Uterus (tissue), 3 donors: ENCODE measurements at regions not wholly inside any gene's neighbourhood (a gene's known extent, or its start where the extent isn't known, plus 50 kb on each side); places are given as distances from the start of the nearest gene placed in this dataset.

ENCODE experiments used
- DNase-seq, 2 donors: peaks; one replicate each; pipeline ENCODE4 v3.0.0-alpha.2; 2019 to 2020
- H3K27ac ChIP-seq, 2 donors: fragments of 200-600 bp; sonication (generic); 1 replicate in 1 of 2; 2 replicates in 1 of 2; pipeline ENCODE4 v1.5.1; 2016 to 2018
- H3K27me3 ChIP-seq, 2 donors: fragments of 200-600 bp; sonication (generic); one replicate each; pipeline ENCODE4 v1.5.1; 2018 to 2019; ENCODE audit warnings: control low read depth in 1 of 2
- H3K36me3 ChIP-seq, 2 donors: fragments of 200-600 bp; sonication (generic); one replicate each; pipeline ENCODE4 v1.5.1; 2019; ENCODE audit warnings: control low read depth in 1 of 2
- H3K4me1 ChIP-seq, 2 donors: fragments of 200-600 bp; sonication (generic); one replicate each; pipeline ENCODE4 v1.5.1; 2018 to 2019; ENCODE audit warnings: control low read depth in 1 of 2
- H3K4me3 ChIP-seq, 2 donors: fragments of 200-600 bp; sonication (generic); 1 replicate in 1 of 2; 2 replicates in 1 of 2; pipeline ENCODE4 v1.5.1; 2018 to 2019; ENCODE audit warnings: mild to moderate bottlenecking in 1 of 2
- H3K9me3 ChIP-seq, 2 donors: fragments of 200-600 bp; sonication (generic); one replicate each; pipeline ENCODE4 v1.5.1; 2019; ENCODE audit warnings: control low read depth in 1 of 2
- CTCF ChIP-seq, 4 experiments: fragments of 200-600 bp in 2 of 4; fragments of 450-650 bp in 2 of 4; sonication (generic) in 2 of 4; IDR thresholded peaks; one replicate each; pipeline ENCODE4 v1.5.1; 2016 to 2019; ENCODE audit warnings: antibody characterized with exemption in 4 of 4, mild to moderate bottlenecking in 2 of 4, moderate library complexity in 1 of 4
- POLR2A ChIP-seq, 2 donors: fragments of 450-650 bp; IDR thresholded peaks; one replicate each; pipeline ENCODE4 v1.6.1; 2016; ENCODE audit warnings: antibody characterized with exemption in 2 of 2, mild to moderate bottlenecking in 1 of 2, moderate library complexity in 1 of 2
- intact Hi-C: fragments of 100-400 bp; cut with DNase I; formaldehyde crosslinking; loops from one replicate; pipeline ENCODE4 v1.15.1; 2023; ENCODE audit warnings: low total_unique reads
- donor health status: DM: yes; HTN: yes; CAD: no.

- Histone ChIP-seq H3K4me3 (no peak overlapping the region), H3K9me3 (no peaks in the 10 kb centered on the region), H3K27ac (no peak overlapping the region), H3K36me3 (no peaks in the 10 kb centered on the region), H3K4me1 (no peaks in the 10 kb centered on the region), H3K27me3 (no peaks in the 10 kb centered on the region)
- TF ChIP-seq POLR2A (IDR thresholded peaks at IDR 0.05) (no peak), CTCF (IDR thresholded peaks at IDR 0.05) (no peak)
- intact Hi-C loops = no loop called here
- DNase-seq = no peak
These were observed 604.7 kb upstream of the PLXNA2 start for GRCh38 chr1:208848854-208849253.

- Histone ChIP-seq H3K27me3 (no peaks in the 10 kb centered on the region), H3K36me3 (no peaks in the 10 kb centered on the region), H3K4me3 (no peak overlapping the region), H3K27ac (no peak overlapping the region), H3K9me3 (no peaks in the 10 kb centered on the region), H3K4me1 (no peaks in the 10 kb centered on the region)
- DNase-seq = no peak
- TF ChIP-seq CTCF (IDR thresholded peaks at IDR 0.05) (no peak), POLR2A (IDR thresholded peaks at IDR 0.05) (no peak)
- intact Hi-C loops = no loop called here
These were observed 606.3 kb upstream of the PLXNA2 start for GRCh38 chr1:208850442-208850841.

GRCh38 chr1:208851366-208851765 lies 607.2 kb upstream of the PLXNA2 start:
- Histone ChIP-seq H3K9me3 (no peaks in the 10 kb centered on the region), H3K4me3 (no peak overlapping the region), H3K27ac (no peak overlapping the region), H3K4me1 (no peaks in the 10 kb centered on the region), H3K27me3 (no peaks in the 10 kb centered on the region), H3K36me3 (no peaks in the 10 kb centered on the region)
- DNase-seq = no peak
- no peak for TF ChIP-seq CTCF (IDR thresholded peaks at IDR 0.05)
- no peak for TF ChIP-seq POLR2A (IDR thresholded peaks at IDR 0.05)
- intact Hi-C loops = no loop called here

GRCh38 chr1:208852911-208853310 lies 608.7 kb upstream of the PLXNA2 start:
- Histone ChIP-seq H3K9me3 (no peaks in the 10 kb centered on the region), H3K4me3 (no peak overlapping the region), H3K36me3 (no peaks in the 10 kb centered on the region), H3K4me1 (no peaks in the 10 kb centered on the region), H3K27ac (no peak overlapping the region), H3K27me3 (no peaks in the 10 kb centered on the region)
- no peak for DNase-seq
- intact Hi-C loops = no loop called here
- TF ChIP-seq CTCF (IDR thresholded peaks at IDR 0.05) (no peak), POLR2A (IDR thresholded peaks at IDR 0.05) (no peak)

GRCh38 chr1:208855403-208855802 lies 611.2 kb upstream of the PLXNA2 start:
- Histone ChIP-seq H3K9me3 (no peaks in the 10 kb centered on the region), H3K27ac (no peak overlapping the region), H3K27me3 (no peaks in the 10 kb centered on the region), H3K36me3 (no peaks in the 10 kb centered on the region), H3K4me1 (no peaks in the 10 kb centered on the region), H3K4me3 (no peak overlapping the region)
- TF ChIP-seq CTCF (IDR thresholded peaks at IDR 0.05) (no peak), POLR2A (IDR thresholded peaks at IDR 0.05) (no peak)
- DNase-seq = no peak
- intact Hi-C loops = no loop called here
